ENCODE measurements at regions not wholly inside any gene's neighbourhood (a gene's known extent, or its start where the extent isn't known, plus 50 kb on each side); places are given as distances from the start of the nearest gene placed in this dataset.

DNA sequence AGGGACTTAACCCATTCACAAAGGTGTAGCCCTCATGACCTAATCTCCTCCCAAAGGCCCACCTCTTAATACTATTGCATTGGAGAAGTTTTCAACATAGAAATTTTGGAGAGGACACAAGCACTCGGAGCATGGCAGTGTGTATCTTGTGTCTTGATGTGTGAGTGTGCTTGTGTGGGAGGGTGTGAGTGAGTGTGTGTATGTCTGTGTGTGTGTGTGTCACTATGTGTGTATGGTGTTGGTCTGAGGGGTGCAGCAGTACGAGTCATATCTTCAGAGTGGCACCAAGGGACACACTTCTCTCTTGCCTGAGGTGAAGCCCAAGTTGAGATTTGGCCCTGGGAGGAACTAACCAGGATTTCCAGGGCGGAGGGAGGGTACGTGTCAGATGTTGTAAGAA lies 73.7 kb downstream of the NAV1 start:
- no peak for DNase-seq

DNA sequence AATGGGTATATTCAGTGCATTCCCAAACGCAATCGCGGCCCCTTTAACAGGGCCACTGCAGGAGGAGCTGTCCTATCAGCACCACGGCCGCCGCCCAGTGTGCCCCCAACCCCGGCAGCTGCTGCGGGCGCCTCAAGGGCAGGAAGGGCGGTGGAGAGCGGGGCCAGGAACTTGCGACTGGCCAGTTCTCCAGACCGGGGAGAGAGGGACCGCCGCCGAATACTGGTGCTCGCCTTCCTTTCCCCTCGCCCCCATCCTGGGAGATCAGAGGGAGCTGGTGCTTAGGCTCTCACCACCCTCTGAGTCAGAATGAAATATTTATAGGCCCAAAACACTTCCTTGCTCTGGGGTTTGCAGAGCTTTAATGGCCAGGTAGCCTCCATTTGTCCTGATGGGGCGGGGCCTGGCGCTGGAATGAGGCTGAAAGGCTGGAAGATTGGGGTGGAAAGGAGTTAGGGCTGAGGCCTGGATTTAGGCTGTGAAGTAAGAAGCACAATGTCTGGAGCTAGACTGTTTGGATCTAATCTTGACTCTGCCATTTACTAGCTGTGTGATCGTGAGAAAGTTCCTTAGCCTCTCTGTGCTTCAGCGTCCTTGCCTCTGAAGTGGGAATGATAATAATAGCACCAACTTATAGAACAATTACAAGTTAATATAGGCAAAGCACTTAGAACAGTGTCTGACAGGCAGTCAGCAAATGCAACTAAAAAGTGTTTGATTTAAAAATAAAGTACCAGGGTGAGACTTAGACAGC lies 75.5 kb downstream of the NAV1 start:
- no peak for DNase-seq

DNA sequence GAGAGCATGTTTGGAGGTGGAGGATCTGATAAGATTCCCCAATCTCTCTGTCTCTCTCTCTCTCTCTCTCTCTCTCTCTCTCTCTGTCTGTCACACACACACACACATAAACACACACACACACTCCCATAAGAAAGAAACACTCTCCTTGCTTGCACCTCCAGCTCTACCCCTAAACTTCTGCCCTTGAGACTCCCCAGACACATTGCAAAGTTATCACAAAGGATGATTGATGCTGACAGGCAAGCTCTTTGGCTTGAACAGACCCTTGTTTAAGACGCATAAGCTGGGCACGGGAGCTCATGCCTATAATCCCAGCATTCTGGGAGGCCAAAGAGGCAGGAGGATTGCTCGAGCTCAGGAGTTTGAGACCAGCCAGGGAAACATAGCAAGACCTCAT lies 78.2 kb downstream of the NAV1 start:
- DNase-seq = no peak

DNA sequence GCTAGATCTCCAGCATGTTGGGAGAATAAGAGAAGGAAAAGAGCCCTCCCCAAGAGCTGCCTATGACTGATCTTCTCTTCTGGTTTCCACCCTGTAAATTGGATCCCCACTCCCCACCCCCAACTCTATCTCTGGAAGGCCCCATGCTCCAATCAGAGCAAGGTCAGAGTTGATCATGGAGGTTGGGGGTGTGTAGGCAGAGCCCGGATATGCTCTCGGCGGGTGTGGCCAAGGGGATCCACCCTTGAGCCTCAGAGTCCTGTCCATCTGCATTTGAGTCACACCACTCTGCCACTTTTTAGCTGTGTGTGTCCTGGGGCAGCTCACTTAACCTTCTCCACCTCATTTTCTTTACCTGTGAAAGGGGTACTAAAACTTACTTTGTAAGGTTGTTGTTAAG lies 79.5 kb downstream of the NAV1 start:
- no peak for DNase-seq

DNA sequence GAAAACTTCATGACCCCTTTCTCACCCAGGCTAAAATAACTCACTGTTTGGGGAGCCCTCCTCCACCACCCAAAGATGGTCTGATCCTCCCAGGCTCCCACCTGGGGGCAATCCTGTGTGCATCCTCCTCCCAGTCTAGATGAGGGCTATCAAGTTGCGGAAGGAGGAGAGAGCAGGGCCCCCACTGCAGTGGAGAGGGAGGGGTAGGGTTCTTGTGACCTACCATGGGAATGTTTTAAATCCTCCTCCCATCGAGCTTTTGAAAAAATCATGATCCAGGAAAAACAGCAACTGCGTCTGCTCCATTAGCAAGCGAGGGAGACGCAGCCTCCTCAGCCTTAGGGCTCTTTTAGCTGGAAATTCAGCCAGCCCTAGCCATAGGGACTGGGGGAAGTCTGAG lies 80.0 kb downstream of the NAV1 start:
- DNase-seq = no peak

DNA sequence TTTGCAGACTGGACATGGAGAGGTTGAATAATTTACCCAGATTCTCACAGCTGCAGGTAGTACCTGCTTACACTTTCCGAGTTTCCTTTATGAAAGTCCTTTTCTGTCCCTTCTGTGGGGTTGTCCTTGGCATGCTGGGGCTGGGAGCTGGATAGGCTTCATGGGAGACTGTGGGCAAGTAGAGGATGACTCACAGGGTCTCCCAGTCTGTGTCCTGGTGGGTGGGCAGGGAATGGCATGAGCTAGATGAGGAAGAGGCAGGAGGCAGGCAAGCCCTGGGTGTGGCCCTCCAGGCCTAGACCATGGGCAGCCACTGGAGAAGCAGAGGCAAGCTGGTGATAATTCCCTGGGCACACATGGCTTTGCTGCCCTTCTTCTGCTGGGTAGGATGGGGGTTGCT lies 80.6 kb downstream of the NAV1 start:
- DNase-seq = no peak

DNA sequence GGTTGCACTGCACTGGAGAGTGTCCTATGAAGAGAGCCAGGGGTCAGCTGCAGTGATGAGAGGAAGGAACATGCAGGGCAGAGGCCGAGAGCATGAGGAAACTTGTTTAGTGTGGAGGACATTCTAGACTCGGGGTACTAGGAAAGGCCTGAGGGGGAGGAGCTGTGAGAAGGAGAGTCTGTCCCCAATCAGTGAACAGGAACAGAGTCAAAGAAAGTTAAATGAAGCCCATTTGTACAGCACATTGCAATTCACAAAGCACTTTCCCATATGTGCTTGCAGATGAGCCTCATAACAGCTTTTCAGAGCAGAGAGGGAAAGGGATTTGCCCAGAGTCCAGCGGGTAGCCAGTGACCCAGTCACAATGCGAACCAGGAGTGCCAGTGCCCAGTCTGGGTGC lies 83.4 kb downstream of the NAV1 start:
- DNase-seq = no peak

DNA sequence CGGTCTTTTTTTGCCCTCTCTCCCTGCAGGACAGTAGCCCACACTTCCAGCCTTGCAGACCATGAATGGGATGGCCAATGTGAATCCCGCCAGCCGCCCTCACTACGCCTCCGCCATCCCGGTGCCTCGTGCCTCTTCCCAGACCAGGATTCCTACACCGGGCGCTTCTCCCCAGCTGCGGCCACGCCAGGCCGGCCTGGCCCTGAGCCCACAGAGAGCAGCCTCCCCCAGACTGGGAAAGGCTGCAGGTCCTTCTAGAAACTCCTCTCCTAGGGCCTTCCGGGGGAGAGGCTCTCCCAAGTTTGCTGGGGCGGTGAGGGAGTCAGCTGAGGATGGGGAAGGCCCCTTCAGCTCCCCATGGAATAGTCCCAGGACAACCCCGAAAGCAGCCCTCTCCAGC lies 83.9 kb downstream of the NAV1 start:
- DNase-seq = no peak

DNA sequence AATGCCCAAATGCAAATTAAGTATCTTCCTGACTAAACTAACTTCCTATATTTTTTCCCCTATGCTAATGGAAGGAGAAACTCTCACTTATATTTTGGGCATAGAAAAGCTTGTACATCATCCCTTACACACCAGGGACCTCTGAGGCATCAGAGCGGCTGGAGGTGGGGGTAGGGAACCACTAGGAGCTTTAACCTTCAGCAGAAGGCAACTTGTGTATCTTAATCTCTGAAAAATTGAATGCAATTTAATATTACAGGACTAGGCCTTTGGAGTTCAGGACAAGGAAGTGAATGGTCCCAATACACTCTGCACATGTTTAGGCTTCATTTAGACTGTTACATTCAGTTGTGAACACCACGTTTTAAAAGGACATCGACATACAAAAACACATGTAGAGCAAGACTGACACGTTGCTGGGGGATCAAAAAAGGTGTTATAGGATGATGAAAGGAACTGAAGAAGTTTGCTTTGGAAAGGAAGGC lies 85.9 kb downstream of the NAV1 start:
- no peak for DNase-seq

DNA sequence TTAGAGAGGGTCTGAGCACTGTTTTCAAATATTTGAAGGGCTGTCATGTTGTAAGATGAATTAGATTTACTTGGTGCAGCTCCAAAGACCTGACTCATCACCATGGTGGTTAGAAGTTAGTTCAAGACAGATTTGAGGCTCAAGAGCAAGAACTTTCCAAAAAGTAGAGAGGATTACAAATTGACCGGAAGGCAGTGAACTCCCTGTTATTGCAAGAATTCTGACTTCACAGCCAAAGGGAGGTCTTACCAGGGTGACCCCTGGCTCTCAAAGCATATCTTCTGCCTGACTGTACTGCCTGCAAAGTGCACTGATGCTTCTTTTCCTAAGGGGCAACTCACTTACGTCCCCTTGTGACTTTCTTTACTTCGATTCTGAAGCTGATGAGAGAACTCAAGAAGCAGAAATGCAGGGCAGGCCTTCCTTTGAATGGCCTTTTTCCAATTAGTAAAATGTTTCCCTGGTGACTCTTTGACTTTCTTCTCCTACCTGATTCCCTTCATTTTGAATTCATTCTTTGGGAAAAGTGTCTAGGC lies 86.4 kb downstream of the NAV1 start:
- DNase-seq = no peak

DNA sequence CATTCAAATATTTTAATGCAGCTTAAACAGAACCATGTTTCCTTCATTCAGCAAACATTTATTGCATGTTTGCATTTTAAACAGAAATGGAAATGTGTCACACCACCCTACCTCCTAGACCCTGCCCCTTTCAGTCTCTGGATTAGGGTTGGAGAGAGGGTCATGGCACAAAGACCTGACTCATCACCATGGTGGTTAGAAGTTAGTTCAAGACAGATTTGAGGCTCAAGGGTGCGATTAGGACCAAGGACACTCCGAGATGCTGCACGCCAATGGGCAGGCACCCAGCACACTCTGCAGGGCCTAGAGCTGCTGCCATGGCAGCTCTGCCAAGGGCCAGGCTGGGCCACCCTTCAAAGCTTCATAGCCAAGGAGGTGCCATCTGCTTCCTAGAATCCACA lies 86.9 kb downstream of the NAV1 start:
- DNase-seq = no peak

DNA sequence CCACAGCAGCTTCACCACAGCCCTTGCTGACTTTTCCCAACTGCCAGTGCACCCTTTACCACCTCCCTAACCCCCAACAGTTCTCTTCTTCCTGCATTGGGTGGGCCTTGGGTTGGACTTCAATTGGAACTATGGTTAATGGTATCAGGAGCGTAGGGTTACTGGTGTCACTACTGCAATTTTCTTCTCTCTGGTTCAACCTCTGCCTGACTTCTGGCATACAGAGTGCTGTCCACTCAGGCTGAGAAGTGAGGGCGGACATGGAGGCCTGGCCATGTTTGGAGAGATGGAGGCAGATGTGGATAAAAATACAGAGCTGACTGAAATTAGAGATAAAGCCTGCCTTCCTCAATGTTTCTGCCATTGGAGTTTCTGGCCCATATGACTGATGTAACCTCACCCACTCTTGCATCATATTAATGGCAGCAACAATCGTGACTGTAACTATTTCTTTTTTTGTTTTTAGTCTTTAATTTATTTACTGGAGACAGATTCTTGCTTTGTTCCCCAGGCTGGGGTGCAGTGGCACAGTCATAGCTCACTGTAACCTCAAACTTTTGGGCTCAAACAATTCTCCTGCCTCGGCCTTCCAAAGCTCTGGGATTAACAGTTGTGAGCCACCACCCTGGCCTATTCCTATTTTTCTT lies 87.8 kb downstream of the NAV1 start:
- DNase-seq = no peak

DNA sequence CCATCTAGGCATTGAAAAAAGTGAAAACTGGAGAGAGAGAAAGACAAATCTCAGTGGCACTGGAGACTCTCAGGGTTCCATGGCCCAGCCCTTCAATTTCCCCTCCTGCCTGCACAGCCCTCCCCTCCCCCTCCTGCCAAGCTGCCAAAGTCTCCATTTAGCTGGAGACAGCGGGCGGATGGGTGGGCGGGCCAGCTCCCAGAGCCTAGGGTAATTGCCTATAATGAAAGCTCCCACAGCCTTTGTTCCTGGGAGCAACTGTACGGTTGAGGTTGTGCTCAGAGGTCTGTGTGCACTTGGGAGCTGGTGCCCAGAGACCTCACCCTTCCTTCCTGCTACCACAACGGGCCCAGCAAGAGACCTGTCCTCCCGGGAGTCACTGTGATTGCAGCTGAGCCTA lies 89.6 kb downstream of the NAV1 start:
- DNase-seq = peak; percentile 77

DNA sequence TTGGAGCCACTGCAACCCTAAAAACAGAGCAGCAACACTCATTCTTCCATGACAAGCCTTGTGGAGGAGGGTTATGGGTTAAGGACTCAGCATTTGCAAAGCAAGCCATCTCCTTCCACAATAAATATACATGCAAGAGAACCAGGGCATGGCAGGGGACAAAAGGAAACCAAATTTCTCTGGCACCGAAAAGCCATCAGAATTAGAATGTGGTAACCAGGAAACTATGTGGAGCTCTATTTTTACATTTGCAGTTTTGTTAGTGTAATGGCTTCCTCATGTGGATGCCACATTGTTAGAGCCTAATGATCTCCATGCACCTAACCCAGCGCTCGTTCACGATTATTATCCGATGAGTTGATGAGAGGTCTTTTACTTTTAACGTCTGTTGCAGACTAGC lies 91.7 kb downstream of the NAV1 start:
- DNase-seq = no peak

DNA sequence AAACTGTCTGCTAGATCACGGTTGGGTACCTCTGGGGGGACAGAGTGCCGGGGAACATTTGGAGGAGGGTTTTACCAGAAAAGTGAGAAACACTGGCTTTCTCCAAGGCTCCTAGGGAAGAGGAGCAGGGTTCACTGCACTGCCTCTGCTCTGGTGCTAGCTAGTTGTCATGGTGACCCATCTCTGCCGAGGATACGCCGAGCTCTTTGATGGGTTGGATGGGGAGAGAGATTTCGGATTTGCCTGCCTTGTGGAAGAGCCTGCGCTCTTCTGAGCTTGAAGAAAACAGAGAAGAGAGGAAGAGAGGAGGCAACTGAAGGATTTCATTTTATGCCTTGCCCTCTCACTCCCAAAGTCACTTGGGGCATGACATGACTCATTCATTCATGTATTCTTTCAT lies 92.1 kb downstream of the NAV1 start:
- no peak for DNase-seq

DNA sequence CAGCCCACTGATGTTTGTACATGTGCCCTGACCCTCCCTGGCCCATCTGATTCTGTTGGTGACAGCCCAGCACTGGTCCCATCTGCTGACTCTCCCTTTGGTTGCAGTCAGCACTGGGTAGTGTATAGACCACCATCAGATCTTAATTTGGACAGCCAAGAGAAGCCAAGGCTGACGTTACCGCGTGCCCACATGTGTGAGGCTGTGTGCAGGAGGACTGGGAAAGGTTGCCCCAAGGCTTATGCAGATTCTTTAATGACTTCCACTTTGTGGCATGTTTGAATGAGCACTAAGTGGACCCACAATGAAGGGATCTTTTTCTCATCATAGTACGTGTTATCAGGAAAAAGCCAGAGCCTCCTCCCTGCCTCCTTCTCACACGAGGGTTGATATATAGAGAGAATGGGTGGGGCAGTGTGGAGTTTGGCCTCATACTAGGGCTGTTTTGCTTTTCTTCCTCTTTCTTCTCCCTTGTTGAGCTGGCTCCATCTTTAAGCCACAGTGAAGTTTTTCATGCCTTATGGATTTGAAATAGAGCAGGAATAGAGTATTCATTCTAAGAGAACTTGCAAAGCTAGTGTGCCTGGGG lies 93.5 kb downstream of the NAV1 start:
- no peak for DNase-seq

DNA sequence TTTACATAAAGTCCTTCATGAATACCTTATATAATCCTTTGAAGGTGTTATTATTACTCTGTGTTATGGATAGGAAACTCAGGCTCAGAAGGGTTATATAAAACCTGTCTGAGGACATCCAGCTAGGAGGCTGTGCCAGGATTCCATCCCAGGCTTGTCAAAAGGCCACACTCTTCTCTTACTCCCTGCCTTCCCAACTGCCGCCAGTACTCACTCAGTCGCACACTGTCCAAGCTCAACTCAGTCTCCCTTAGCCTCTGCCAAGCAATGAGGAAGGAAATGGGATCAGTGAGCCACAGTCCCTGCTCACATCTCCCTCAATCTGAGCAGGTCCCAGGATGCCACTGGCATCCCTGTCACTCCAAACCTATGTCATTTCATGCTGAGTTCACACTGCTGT lies 94.4 kb downstream of the NAV1 start:
- no peak for DNase-seq

DNA sequence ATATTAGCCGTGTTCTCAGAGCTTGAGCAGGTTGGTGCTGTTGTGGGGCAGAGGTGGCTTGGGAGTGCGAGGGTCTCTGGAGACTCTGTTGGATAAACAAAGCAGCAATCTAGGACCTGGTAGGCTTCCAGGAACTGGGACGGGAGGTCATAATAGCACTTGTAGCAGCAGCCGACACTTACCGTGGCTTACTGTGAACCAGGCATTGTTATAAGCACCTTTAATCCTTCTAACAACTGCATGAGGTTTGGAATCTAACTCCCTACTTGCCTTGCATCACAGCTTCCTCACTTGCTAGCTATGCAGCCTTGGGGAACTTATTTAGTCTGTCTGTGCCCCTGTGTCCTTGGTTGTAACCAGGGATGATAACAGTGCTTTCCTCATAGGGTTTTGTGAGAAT lies 94.9 kb downstream of the NAV1 start:
- DNase-seq = no peak

DNA sequence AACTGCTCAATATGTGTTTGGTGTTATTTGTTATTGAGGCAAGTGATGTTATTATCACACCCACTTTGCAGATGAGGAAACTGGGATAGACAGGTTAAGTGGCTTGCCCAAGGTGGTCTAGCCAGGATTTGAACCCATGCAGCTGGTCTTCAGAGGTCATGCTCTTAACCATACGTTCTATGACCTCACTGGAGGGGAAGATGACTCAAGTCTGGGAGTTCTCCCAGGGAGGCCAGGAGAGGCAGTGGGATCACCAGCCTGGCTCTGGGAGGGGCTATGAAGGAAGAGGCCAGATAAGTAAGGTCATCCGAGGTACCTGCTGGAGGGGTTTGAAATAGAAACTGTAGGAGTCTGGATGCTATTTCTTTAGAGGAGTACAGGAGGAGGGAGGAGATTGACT lies 95.3 kb downstream of the NAV1 start:
- no peak for DNase-seq

DNA sequence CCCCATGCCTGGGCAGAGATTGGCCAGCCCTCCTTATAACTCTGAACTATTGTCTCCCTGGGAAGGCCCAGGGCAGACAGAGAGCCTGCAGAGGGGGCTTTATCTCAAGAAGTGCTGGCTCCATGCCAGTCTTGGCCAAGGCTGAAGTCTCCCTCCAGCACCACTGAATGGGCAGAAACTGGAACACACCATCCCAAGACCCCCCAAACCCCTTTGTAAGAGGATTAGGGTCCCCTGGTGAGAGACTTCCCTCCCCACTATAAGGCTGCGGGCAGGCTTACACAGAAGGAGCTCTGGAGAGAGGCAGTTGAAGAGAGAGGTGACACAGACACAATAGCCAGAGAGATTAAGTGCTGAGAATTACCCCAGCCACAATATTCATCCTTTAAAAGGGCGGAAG lies 97.2 kb downstream of the NAV1 start:
- DNase-seq = no peak

DNA sequence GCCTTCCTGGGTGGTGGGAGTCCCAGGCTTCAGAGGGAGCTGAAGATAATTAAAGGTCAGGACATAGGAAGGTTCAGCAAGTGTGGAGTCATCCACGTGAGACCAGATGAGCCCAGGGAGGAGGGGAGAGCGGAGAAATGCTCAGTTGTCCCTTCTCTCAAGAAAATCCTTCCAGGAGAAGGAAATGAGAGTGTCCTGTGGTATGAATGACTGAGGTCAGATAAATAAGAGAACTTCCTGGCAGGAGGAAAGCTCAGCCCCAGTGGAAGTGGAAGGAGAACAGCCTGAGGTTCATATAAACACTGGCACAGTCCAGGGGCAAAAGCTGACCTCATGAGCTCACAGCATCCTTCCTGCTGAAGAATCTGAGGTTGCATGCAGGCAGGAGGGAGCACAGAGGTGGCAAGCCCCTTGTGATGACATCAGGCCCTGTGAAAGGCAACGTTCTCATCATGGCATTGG lies 97.6 kb downstream of the NAV1 start:
- DNase-seq = no peak

DNA sequence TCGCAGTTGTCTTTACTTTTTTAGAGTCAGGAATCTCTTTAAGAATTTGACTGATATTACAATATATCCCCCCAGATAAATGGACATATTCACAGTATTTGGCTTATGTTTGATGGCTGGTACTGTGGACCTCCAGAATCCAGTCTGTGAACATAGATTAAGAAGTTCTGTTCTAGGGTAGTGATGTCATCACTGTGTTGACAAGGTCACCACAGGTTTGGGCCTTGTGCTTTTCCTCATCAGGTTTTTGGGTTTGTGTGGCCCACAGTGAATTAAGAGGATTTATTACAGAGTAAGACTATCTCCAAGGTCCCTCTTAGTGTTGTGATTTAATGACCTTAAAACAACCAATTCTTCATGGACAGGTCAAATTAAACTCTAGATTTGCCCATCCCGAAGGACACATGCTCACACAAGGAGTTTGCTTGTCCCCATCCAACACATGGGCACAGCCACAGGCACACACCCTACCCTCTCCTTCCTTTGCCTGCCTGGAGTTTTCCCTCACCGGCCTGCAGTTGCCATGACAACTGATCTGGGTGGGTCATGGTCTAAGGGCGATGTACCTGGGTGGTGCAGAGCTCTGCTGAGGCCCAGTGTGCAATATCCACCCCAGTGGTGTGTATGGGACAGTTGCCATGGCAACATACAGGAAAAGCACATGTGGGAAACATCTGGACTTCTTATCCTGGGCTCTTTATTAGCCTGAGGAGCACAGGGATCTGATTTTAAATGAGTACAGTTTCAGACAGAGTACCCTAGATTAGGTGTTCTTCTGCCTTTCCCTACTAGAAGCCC lies 98.6 kb downstream of the NAV1 start:
- DNase-seq = no peak

DNA sequence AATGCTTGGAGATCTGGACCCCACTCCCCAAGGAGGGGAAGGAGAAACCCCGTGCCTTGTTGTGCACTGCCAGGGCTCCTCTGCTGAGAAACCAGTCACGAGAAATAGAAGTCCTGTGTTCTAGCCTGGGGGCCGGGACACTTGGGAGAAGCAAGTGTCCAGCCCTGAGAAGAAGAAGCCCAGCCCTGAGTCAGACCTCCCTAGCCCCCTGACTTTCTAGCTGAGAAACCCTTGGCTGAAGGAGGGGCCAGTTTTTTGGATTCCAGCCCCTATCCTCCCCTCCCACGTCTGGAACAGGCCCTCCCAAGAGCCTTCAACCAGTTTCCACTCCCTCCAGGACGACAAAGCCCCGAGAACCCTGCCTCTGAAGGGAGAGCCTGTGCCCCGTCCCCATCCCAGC lies 100.5 kb downstream of the NAV1 start:
- DNase-seq = no peak
